HG03521 (cell line): ENCODE measurements at regions not wholly inside any gene's neighbourhood (a gene's known extent, or its start where the extent isn't known, plus 50 kb on each side); places are given as distances from the start of the nearest gene placed in this dataset.

Source experiments
- ATAC-seq: cut with Tn5 transposase; IDR thresholded peaks from one replicate; pipeline ENCODE4 v1.9.1; 2021; ENCODE audit warnings: mild to moderate bottlenecking, moderate library complexity; ENCODE audit not compliant: unreplicated experiment

DNA sequence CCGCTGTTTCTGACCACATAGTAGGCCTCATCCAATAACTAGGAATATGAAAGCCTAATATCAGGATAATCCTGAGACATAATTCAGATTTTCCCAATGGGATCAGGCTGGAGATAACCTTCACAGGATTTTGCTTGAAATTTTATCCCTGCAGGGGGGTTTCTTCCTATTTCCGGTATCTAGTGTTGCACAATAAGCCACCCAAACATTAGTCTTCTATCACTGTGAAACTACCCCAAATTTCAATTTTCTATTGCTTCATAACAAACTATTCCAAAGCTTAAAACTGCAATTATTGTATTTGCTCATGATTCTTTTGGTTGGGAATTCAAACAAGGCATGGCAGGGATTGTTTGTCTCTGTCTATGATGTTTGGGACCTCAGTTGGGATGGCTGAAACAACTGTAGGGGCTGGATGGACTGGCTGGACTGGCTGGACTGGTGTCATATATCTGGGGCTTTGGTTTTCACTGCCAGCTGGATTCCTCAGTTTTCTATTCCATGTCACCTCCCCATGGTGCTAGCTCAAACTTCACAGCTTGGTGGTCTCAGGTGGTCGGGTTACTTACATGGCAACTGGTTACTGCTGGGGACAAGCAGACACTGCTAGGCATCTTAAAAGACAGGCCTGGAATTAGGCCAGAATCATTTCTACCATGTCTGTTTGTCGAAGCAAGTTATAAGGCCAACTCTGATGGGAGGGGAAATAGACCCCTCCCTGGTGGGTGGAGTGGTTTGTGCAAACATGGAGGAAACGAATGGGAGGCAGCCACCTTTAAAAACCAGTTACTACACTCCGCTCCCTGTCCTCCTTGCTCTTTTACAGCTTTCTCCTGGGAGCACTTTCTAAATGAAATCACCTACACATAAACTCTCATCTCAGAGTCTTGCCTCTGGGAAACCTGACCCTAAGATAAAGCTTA, 88.2 kb upstream of the STT3B start:
- no peak for ATAC-seq

DNA sequence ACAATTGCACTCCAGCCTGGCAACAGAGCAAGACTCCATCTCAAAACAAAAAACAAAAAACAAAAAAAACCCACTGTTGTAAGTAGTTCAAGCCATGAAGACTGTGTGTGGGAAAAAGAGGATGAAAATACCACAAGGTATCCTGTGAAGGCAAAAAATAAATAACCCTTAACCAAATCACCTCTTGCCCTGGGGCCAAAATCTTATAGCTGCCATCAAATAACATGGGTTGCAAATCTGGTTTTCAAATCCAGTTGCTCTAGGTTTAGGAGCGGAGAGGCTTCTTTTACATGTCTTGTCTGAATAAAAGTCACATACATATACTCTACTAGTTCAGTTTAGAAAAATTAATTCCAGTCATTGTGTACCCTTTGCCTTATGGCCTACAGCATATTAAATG, 87.0 kb upstream of the STT3B start:
- ATAC-seq, result no peak

DNA sequence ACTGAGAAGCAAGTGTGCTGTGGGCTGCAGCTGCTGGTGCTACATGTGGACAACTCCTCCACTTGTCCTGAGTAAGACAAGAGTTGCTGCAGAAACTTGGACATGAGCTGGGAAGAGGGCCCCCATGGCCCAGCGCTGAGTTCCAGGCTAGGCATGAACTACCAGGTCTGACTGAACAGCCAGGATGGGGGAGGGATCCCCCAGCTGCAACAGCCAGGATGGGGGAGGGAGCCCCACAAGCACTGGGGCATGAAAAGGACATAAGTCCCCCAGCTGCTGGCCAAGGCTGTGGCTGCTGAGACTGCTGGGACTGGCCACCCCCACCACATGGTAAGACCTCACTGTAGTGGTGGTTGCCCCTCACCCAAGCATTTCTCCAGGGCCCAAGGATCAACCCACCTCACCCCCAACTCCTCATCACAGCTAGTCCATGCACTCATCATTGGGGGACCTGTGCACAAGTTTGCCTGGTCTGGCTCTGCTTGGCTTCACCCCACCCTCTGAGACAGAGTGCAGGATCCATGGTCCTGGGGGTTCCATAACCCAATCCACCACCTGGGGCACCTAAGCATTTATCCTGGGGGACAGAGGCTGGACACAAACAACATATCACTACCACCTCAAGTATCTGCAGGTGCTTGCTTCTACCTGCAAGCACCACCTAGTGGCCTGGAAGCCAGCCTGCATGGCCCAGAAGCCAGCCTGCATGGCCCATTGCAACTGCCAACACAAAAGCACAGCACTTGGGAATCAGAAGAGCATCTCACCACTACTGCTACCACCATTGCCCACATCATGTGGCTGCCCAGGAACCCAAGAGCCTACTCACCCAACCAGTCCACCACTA, 84.5 kb upstream of the STT3B start:
- peak; percentile 70 for ATAC-seq

DNA sequence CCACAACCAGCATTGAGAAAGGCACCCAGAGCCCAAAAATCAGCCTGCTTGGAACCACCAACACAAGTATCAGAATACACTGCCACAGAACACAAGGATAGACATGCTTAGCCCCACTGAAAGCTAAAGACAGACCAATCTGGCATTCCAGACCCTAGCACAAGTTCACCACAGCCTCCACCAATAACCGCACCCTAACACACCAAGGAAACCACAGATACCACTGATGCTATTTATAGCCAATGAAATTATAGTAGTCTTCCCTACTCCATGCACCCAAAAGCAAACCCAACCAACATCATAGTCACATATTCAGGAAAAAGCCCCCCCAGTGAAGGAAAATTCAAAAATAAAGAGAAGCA, 83.9 kb upstream of the STT3B start:
- ATAC-seq, result no peak

DNA sequence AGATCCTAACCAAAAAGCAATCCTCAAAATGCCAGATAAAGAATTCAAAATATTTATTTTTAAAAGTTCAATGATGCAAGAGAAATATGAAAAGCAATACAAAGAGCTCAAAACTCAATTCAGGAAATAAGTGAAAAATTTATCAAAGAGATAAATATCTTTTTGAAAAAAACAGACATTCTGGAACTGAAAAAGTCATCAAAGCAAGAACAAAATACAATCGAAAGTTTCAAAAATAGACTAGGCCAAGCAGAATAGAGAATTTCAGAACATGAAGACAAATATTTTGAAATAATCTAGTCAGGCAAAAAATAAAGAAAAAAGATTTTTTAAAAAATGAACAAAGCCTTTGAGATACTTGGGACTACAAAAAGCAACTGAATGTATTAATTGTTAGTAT, 83.4 kb upstream of the STT3B start:
- no peak for ATAC-seq

DNA sequence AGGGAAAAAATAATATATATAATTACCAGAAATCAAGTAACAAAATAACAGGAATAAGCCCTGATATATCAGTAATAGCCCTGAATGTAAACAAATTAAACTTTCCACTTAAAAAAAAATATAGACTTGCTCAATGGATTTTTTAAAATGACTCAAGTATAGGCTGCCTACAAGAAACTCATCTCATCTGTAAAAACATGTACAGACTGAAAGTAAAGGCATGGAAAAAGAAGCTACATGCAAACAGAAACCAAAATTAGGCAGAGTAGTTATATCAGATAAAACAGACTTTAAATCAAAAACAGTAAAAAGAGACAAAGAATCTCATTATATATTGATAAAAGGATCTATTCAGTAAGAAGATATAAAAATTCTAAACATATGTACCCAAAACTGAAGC, 82.4 kb upstream of the STT3B start:
- ATAC-seq, result no peak

DNA sequence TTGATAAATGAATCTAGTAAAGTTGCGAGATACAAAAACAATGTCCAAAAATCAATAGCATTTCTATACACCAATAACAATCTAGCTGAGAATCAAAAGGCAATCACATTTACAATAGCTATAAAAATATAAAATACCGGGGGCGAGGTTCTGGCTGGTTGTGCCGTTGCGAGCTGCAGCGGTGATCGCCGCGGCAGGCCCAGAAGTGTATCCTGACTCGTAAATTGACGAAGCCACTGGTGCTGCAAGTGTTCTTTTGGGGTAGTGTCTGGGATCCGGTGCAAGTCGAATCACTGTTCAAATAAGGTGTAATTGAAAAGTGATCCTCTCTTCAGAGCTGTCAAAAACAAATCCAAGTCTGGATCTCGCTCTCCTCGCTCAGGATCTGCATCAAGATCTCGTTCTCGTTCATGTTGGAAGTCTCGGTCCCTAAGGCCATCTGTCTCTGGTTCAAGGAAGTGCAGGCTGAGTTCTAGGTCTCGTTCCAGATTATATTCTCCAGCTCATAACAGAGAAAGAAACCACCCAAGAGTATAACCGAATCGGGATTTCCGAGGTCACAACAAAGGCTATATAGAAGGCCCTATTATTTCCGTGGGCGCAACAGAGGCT, 80.1 kb upstream of the STT3B start:
- ATAC-seq, result no peak

DNA sequence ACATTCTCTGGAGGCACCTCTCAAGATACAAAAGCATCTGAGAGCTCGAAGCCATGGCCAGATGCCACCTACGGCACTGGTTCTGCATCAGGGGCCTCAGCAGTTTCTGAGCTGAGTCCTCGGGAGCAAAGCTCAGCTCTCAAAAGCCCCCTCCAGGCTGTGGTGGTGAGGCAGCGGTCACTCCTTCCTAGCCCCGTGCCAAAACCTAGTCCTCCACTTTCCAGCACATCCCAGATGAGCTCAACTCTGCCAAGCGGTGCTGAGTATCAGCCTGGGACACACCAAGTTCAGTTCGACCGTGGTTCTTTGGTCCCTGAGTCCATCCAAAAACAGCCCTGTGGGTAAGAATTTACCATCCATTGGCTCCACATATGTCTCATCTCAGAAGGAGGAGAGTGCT, 79.3 kb upstream of the STT3B start:
- no peak for ATAC-seq

DNA sequence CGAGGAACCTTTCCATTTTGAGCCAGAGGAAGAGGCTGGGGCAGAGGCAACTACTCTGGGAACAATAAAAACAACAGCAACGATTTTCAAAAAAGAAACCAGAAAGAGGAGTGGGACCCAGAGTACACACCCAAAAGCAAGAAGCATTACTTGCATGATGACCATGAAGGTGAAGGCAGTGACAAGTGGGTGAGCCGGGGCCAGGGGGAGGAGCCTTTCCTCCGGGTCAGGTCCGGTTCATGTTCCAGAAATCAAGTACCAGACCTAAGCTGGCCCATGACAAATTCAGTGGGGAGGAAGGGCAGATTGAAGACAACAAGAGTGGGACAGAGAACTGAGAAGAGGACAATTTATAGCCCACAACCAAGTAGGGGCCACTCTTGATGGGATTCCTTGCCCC, 77.2 kb upstream of the STT3B start:
- no peak for ATAC-seq

DNA sequence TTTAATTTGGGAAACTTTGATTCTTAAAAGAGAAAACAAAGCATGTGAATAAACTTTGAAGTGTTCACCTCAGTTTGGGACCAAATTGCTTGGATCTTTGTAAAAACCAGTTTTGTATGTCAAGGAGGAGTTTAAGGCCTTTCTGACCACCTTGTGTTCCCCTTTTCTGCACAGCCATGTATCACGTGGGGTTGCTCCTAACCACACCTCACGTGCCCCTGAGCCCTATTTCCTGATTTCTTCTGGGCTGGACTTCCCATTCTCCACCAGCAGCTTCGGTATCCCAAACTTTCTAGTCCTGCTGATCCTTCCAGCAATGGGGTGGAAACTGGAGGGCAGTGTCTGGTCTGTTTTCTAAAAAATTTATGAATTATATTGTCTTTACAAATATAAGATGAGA, 76.4 kb upstream of the STT3B start:
- ATAC-seq, result no peak

DNA sequence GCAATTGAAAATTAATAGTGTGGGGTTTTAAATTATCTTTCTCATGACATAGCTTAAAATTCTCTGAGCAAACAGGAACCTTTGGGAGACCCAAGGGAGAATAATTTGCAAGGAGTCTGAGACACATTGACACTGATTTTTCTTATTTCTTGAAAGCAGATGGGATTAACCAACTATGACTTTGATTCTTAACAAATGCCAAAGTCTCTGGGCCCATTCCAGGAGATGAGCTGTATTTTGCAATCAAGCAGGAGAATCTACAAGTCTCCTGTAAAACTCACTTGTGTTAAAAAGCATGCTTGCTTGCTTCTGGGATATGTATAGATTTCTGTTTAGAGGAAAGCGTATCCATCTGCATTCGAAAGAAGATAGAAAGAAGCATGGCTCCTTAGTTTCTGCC, 71.3 kb upstream of the STT3B start:
- no peak for ATAC-seq

DNA sequence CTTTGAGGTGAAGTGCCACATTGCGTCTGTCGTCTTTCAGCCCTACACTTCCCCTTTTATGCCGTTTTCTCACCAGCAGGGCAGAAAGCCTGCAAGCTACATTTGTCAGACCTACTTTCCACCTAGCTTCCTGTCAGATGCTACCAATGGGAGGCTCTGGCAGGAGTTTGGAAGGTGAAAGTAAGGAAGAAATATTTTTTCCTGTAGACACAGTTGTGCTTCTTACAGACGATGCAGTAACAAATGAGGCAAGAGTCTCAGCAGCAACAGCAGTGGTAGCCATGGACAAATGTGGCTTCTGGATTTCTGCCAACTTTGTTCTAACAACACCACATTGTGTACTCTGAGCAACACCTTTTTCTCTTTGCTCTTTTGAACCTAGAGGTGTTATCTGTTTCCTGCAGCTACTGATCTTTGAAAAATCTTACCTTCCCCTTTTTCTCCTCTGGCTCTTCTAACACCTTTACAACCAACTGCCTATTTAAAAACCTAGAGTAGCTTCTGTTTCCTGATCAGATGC, 70.6 kb upstream of the STT3B start:
- ATAC-seq, result peak; percentile 86

DNA sequence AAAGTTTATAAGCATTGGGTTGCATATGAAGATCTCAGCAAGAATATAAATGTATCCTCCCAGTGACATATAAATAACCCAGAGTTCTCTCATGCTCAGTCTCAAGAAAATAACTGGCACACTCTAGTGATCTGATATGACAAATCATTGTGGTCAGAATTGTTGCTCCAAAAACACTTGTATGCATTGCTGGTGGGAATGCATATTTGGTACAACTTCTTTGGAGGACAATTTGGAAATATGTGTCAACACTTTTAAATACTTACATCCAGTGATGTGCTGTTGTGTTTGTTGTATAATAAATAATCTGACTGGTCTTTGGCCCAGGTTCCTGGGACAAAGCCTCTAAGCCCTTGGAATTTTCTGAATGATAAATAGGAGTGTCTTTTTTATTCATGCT, 66.7 kb upstream of the STT3B start:
- no peak for ATAC-seq

DNA sequence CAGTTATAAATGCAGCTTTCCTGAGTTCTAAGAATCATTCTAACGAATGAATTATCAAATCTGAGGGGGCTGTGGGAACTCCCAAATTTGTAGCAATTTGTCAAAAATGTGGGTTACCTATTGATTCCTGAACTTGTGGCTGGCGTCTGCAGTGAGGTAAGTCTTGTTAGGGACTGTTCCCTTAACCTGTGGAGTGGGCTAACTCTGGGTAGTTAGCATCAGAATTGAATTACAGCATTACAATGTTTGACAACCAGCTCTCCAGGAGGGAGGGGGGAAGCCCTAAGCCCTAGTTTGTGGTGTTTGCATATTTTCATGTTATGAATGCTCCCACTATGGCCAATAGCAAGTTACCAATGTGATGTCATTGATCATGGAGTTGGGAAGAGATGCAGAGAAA, 65.9 kb upstream of the STT3B start:
- no peak for ATAC-seq

DNA sequence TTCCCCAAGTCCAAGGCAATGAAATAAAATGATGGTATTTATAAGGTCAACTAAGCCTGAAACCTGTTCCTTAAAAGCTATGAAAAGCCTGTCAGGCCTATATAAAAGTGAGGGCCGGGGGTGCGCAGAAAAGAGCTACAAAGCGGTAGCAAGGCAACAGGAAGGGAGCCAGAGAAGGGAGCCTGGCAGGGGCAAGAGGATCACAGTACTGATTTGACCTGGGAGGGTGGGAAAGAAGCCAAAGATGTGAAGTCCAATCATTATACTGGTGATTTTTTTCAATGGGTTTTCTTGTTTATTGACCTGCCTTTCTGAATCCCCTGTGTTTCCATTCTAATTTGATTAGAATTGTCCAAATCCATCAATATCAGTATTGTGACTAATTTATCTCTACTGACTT, 64.3 kb upstream of the STT3B start:
- no peak for ATAC-seq

DNA sequence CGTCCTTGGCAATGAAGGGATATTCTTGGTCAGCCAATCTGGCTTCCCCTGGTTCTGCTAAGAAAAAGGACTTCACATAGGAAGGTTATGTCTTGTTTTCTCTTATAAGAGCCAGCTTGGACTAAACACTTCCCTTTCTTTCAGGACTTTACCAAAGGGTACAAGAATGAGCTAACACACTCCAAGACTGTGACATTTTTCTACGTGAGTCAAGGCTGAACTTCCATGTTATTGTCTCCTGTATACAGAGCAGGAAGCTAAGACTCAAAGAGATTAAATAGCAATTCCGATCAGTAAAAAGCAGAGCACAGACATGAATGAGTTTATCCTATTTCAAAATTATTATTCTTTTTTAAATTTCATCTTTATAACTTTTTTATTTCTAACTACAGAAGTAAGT, 63.3 kb upstream of the STT3B start:
- no peak for ATAC-seq

DNA sequence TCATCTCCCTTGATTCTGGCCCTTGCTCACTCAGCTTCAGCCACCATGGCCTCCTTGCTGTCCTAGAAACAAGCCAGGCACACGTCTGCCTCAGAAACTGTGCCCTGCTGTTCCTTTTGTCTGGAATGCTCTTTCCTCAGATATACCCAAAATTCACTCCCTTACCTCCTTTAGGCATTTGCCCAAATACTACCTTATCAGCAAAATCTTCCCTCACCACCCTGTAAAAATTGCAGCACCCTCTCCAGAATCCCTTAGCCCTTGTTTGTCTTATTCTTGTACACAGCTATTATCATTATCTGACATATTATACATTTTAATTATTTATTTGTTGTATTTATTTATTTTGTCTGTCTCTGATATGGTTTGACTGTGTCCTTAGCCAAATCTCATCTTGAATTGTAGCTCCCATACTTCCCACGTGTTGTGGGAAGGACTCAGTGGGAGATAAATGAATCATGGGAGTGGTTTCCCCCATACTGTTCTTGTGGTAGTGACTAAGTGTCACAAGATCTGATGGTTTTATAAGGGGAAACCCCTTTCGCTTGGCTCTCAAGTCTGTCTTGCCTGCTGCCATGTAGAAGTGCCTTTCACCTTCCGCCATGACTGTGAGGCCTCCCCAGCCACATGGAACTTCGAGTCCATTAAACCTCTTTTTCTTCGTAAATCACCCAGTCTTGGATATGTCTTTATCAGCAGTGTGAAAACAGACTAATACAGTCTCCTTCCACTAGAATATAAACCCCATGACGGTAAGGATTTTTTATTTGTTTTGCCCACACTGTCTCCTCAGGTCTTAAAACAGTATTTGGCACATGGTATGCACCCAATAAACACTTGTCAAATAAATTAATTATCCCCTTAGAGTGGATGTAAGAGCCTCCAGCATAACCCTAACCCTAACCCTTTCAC, 60.0 kb upstream of the STT3B start:
- no peak for ATAC-seq

DNA sequence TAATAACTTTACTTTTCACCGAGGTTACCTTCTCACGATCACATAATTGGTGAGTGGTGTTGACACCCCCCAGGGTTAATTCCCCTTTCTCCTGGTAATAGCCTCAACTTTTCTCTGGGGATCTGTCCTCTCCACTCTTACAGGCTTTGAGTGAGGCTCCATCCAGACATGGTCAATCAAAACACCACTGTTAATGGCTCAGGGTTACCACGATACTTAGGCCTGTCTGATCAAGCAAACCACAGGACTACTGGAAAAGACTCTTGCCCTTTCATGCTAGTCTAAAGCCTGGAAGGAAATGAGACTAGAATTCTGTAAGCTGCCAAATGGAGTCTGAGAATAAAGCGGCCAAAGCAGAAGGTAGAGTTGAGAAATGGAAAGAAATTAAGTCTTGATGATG, 56.5 kb upstream of the STT3B start:
- no peak for ATAC-seq

DNA sequence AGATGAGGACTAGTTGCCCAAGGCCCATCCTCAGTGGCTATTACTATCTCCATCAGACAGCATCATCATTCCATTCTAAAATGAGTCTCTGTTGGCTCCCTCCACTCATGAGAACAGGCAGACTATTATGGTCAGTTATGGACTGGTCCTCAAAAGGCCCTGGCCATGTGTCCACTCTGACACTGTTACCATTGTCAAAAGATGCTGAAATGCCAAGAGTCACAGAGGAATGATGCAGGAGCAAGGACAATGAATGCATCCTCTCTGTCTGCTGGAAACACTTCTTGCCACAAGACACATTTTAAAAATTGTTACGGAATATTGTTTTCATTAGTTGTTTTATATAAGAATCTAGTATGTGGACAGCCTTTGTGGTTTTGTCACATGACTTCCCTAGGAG, 53.3 kb upstream of the STT3B start:
- ATAC-seq, result no peak

DNA sequence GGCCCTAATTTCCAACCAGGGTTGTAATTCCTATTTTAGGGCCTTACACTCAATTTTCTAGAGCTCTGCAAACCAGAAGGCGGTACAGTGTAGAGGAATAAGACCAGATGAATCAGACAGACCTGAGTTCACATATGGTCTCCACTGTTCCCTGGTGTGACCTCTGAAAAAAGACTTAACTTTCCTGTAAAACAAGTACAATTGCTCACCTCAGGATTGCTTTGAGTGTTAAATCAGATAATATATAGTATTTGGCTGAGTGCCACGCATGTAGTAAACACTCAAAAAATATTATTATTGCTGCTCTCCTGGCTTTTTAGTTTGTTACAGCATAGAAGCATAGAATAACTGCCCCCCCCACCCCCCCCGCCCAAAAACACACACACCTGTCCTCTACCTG, 51.0 kb upstream of the STT3B start:
- no peak for ATAC-seq
